SU-DHL-6 (cell line): ENCODE measurements at regions not wholly inside any gene's neighbourhood (a gene's known extent, or its start where the extent isn't known, plus 50 kb on each side); places are given as distances from the start of the nearest gene placed in this dataset.

ENCODE experiments used
- EZH2phosphoT487 ChIP-seq: fragments of 200-600 bp; sonication (generic), shearing (Covaris generic); conservative IDR thresholded peaks from 2 replicates; pipeline ENCODE4 v1.6.1; 2018; ENCODE audit warnings: mild to moderate bottlenecking, antibody characterized with exemption, low read length, moderate library complexity, mixed read lengths
- TF ChIP-seq, protein P1 (sequence below): fragments of 200-600 bp; sonication (generic); IDR thresholded peaks from one replicate; pipeline ENCODE4 v1.5.1; 2017; ENCODE audit warnings: antibody characterized with exemption, mild to moderate bottlenecking, low read length, moderate library complexity; ENCODE audit not compliant: insufficient read depth, poor library complexity, severe bottlenecking

DNA sequence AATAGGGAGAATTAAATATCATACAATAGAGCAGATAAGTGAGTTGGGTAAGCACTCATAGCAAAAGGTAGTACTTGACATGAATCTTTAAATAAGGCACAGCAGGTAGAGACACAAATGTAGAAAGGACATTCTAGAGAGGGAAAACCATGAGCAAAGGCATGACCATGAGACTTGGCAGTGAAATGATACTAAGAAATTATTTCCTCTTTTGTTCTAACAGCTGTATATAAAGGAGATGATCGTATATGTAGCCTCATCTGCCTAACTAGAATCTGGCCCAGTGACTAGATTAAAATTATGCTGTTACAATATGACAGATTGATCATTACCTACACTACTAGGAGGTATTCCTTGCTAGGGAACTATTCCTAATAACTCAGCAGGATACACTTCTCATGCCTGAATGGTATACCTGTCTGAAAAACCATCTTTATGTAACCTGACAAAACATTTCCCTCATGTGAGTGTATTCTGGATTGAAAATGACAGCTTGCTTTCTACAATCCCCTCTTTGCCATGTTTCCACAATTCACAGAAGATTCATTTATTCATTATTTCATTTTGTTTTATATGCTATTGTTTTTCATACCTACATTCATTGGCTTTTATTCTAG is 725.7 kb downstream of the C12orf50 start:
- TF ChIP-seq, protein P1, sequence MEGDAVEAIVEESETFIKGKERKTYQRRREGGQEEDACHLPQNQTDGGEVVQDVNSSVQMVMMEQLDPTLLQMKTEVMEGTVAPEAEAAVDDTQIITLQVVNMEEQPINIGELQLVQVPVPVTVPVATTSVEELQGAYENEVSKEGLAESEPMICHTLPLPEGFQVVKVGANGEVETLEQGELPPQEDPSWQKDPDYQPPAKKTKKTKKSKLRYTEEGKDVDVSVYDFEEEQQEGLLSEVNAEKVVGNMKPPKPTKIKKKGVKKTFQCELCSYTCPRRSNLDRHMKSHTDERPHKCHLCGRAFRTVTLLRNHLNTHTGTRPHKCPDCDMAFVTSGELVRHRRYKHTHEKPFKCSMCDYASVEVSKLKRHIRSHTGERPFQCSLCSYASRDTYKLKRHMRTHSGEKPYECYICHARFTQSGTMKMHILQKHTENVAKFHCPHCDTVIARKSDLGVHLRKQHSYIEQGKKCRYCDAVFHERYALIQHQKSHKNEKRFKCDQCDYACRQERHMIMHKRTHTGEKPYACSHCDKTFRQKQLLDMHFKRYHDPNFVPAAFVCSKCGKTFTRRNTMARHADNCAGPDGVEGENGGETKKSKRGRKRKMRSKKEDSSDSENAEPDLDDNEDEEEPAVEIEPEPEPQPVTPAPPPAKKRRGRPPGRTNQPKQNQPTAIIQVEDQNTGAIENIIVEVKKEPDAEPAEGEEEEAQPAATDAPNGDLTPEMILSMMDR = no peak
- TF ChIP-seq EZH2phosphoT487 = no peak
